Bronchial epithelial cell (primary cell): ENCODE measurements at regions not wholly inside any gene's neighbourhood (a gene's known extent, or its start where the extent isn't known, plus 50 kb on each side); places are given as distances from the start of the nearest gene placed in this dataset.

ENCODE experiments used
- DNase-seq: peaks from one replicate; pipeline ENCODE4 v3.0.0-alpha.2; 2010; ENCODE audit warnings: low read depth
- FAIRE-seq: peaks from 2 replicates; lab custom pipeline; 2011; peaks lifted over from hg19 to GRCh38; lab: Jason Lieb, UNC
- H3K27me3 ChIP-seq: 2 replicates; pipeline ENCODE4 v1.5.1; 2011; ENCODE audit warnings: low read length; ENCODE audit not compliant: control insufficient read depth, insufficient read depth
- H3K36me3 ChIP-seq: 2 replicates; pipeline ENCODE4 v1.5.1; 2011; ENCODE audit warnings: low read length; ENCODE audit not compliant: control insufficient read depth, insufficient read depth
- H3K4me3 ChIP-seq: 2 replicates; pipeline ENCODE4 v1.5.1; 2011; ENCODE audit warnings: mild to moderate bottlenecking, low read depth, low read length, control low read depth
- TF ChIP-seq, protein P1 (sequence below): IDR thresholded peaks from 2 replicates; pipeline ENCODE4 v1.5.1; 2011; ENCODE audit warnings: mild to moderate bottlenecking, moderate library complexity, low read length, control low read depth, inconsistent platforms; ENCODE audit not compliant: insufficient read depth, severe bottlenecking

DNA sequence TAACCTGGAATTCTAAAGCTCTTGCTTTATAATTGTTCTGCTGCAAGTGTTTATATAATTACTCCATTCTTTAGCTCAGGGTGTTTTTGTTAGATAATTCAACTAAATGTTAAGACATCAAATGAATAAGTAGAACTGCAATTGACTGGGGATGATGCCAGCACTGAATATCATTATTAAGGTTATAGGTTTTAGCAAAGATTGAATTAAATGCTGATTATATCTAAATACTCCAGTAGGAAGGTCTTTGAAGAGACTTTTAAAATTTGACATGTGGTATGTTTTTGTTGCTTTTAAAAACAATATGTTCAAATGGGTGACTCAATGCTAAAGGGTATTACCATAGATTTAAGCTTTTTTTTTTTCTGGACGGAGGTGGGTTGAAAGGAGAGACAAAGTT lies 170.1 kb upstream of the THUMPD2 start:
- no peaks in the 10 kb centered on the region for H3K27me3 ChIP-seq
- FAIRE-seq (no peak), DNase-seq (no peak)
- no peaks in the 10 kb centered on the region for H3K36me3 ChIP-seq
- TF ChIP-seq, protein P1, sequence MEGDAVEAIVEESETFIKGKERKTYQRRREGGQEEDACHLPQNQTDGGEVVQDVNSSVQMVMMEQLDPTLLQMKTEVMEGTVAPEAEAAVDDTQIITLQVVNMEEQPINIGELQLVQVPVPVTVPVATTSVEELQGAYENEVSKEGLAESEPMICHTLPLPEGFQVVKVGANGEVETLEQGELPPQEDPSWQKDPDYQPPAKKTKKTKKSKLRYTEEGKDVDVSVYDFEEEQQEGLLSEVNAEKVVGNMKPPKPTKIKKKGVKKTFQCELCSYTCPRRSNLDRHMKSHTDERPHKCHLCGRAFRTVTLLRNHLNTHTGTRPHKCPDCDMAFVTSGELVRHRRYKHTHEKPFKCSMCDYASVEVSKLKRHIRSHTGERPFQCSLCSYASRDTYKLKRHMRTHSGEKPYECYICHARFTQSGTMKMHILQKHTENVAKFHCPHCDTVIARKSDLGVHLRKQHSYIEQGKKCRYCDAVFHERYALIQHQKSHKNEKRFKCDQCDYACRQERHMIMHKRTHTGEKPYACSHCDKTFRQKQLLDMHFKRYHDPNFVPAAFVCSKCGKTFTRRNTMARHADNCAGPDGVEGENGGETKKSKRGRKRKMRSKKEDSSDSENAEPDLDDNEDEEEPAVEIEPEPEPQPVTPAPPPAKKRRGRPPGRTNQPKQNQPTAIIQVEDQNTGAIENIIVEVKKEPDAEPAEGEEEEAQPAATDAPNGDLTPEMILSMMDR: no peak
- H3K4me3 ChIP-seq: no peak overlapping the region

DNA sequence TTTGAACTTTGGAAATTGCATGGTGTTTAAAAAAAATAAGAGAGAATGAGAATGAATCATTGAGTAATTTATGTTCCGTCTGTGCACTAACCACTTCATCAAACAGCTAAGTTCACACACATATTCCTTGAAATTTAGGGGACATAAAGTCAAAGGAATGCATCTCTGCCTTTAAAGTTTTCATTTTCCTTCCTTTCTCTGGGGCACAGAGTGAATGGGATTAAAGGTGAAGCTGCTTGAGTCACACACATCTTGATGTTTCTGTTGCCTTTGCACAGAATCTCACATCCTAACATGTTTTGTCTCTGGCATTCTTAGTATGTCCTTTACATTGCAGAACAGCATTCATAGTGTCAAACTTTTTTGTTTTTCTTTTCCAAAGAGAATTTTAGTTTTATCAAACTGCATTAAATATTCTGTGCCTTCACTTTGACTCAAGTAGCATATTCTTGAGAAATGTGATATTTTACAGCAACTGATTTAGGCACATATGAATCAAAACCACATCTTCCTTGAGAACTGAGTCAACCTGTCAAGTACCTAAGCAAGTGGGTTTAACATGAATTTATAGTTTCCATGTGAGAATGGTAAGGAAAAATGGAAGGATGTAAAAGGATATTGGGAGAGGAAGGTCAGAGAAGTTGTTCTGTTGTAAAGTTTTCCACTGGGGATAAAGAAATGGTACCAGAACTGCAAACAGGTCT lies 169.1 kb upstream of the THUMPD2 start:
- TF ChIP-seq, protein P1: no peak
- H3K27me3 ChIP-seq: no peaks in the 10 kb centered on the region
- H3K36me3 ChIP-seq: no peaks in the 10 kb centered on the region
- H3K4me3 ChIP-seq: no peak overlapping the region
- DNase-seq (no peak), FAIRE-seq (no peak)

DNA sequence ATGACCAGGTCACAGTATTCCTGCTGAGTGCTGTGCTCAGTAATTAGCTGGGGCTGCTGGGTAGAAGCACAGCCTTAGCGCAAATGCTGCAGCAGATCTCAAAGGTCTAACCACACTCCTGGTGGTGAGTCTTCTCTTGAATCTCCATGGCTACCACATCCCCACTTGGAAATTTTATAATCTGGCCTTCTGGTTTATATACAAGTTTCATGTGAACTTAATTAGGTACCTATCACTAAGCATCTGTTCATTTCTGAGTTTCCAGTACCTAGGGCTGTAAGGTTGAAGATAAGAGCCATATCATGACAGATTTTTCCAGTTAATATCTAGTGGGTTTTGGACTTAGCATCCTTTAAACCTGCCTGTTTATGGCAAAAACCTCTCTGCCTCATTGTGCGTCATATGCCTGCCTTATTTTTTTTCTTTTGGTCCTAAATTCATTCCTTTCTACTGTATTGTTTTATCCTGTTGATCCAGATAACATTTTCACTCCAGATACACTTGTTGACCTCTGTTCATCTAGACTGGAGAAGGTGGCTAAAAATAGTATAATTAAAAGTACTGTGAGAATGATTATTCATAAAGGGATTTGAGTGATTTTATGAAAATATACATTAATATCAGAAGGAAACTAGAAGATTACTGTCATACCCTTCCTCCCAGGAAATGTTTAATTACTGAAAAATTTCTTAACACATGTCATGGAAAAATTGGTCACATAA lies 168.4 kb upstream of the THUMPD2 start:
- FAIRE-seq (no peak), DNase-seq (no peak)
- no peaks in the 10 kb centered on the region for H3K36me3 ChIP-seq
- H3K4me3 ChIP-seq: no peak overlapping the region
- TF ChIP-seq, protein P1: no peak
- no peaks in the 10 kb centered on the region for H3K27me3 ChIP-seq

DNA sequence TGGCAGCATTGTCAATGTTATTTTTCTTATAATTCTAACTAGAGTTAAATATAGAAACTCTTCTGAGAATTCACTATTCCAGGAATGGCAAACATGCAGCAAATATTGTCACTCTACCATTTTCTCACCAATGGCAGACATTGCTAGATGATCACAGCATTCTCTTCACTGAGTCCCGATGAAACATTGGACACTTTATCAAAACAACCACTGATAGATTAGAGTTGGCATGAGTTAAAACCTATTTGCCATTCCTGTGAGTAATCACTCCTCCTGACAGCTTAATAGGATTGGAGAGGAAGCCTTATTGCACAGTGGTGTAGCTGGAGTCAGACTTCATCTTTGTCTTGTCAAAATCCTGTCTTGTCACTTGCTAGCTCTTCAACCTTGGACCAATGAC lies 163.9 kb upstream of the THUMPD2 start:
- TF ChIP-seq, protein P1: no peak
- Histone ChIP-seq H3K36me3 (no peaks in the 10 kb centered on the region), H3K4me3 (no peak overlapping the region), H3K27me3 (no peaks in the 10 kb centered on the region)
- no peak for FAIRE-seq
- DNase-seq: no peak

DNA sequence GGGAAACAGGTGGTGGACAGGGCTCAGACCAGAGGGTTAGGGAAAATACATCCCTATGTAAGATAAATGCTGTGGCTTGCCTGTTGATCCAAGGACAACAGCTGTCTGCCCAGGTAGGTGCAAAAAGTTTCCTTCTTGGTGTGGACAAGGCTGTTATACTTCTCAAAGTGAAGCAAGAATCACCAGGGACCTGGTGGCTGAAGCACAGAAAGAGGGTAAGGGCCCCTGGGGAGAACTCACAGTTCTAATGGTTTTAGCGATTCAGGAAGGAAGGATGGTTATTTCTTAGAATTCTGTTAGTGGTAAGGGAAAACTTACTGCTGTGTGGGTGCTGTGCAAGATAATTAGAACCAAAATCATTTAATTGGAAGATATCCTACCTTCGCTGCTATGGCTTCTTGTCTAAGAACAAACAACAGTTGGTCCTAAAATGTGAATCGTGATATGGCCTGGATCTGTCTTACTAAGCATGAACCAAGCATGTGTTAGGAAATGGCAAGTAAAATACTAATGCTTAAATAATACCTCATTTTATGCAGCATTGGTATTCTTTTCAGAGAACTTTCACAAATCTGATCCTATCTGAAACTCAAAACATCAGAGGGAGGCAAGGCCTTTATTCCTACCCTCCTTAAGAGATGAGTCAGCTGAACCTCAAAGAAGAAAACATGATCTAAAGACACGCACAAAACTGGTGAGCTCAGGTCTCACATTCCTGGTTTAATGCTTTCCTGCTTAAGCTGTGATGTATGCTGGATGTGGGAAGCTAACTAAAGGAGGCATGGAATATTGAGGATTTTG lies 159.2 kb upstream of the THUMPD2 start:
- no peak for FAIRE-seq
- Histone ChIP-seq H3K36me3 (no peaks in the 10 kb centered on the region), H3K4me3 (no peak overlapping the region), H3K27me3 (no peaks in the 10 kb centered on the region)
- TF ChIP-seq, protein P1: no peak
- peak; percentile 43 for DNase-seq
